Small intestine (tissue), 7 donors: ENCODE measurements at regions not wholly inside any gene's neighbourhood (a gene's known extent, or its start where the extent isn't known, plus 50 kb on each side); places are given as distances from the start of the nearest gene placed in this dataset.
"Not testable (repeated sequence)": the region's sequence is repeated elsewhere in the genome, so short reads cannot be mapped to it uniquely, and the experiment has no call there.

Source experiments
- DNase-seq, 2 donors: peaks; one replicate each; pipeline versions ENCODE4 v3.0.0 to v3.0.0-alpha.2; 2013
- FAIRE-seq: peaks from 2 replicates; lab custom pipeline; 2012; peaks lifted over from hg19 to GRCh38; lab: Jason Lieb, UNC
- H3K27ac ChIP-seq, 3 donors: one replicate each; pipeline ENCODE4 v1.5.1; 2013; ENCODE audit warnings: low read length in 2 of 3, mild to moderate bottlenecking in 2 of 3, control low read depth in 1 of 3, inconsistent platforms in 1 of 3, low read depth in 1 of 3, moderate library complexity in 1 of 3
- H3K27me3 ChIP-seq, 3 donors: one replicate each; pipeline ENCODE4 v1.6.1; 2013; ENCODE audit warnings: low read length in 3 of 3, inconsistent platforms in 1 of 3; ENCODE audit not compliant: control insufficient read depth in 3 of 3, insufficient read depth in 3 of 3
- H3K36me3 ChIP-seq, 3 donors: one replicate each; pipeline ENCODE4 v1.6.1; 2013; ENCODE audit warnings: low read length in 3 of 3, inconsistent platforms in 1 of 3, low read depth in 1 of 3, mild to moderate bottlenecking in 1 of 3, moderate library complexity in 1 of 3; ENCODE audit not compliant: control insufficient read depth in 3 of 3, insufficient read depth in 2 of 3
- H3K4me1 ChIP-seq, 3 donors: one replicate each; pipeline ENCODE4 v1.6.1; 2013; ENCODE audit warnings: low read length in 2 of 3, inconsistent platforms in 1 of 3, low read depth in 1 of 3, mild to moderate bottlenecking in 1 of 3, moderate library complexity in 1 of 3; ENCODE audit not compliant: control insufficient read depth in 3 of 3, insufficient read depth in 2 of 3
- H3K4me3 ChIP-seq, 3 donors: one replicate each; pipeline ENCODE4 v1.5.1; 2013; ENCODE audit warnings: low read length in 3 of 3, control low read depth in 1 of 3, inconsistent platforms in 1 of 3, low read depth in 1 of 3, mild to moderate bottlenecking in 1 of 3, moderate library complexity in 1 of 3
- H3K9me3 ChIP-seq, 2 donors: one replicate each; pipeline ENCODE4 v1.6.1; 2013; ENCODE audit warnings: low read depth in 1 of 2, low read length in 1 of 2; ENCODE audit not compliant: control insufficient read depth in 2 of 2, insufficient read depth in 1 of 2
- WGBS, 3 donors: extraction: QIAGEN DNeasy Blood & Tissue Kit; methylation state at CpG; one replicate each; pipeline ENCODE4 v1.1.7; 2013; 5-methylcytosine and 5-hydroxymethylcytosine counted together
- donor health status: healthy with polysubstance abuse.
- donor health status: control.
- donor health status: control.
- donor health status: Bipolar disorder and iron deficiency.
- donor health status: healthy.

DNA sequence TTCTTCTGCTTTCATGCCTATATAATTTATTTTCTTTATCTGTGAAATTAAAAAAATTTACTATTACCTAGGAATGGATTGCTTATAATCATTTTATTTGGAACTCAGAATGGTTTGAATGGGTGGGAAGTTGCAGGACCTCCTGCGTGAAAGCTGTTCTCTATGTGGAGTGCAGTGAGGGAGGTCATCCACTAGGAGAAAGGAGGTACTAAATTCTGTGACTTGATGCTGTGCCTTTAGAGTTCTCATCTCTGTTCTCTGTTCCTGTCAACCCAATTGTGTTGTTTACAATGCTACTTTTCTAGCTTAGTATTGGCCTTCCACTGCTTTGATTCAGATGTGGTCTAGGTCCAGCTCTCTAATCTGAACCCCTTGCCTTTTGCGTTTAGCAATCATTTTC lies 65.0 kb upstream of the HIVEP1 start:
- Histone ChIP-seq H3K27me3 (no peaks in the 10 kb centered on the region), H3K9me3 (no peaks in the 10 kb centered on the region), H3K36me3 (no peaks in the 10 kb centered on the region), H3K4me1 (peaks cover 0 to 20% (median 0%) of the 10 kb centered on the region in 3 donors), H3K4me3 (no peak overlapping the region), H3K27ac (no peak overlapping the region)
- DNase-seq = no peak
- no peak for FAIRE-seq
- 93 to 99% (median 95%) methylated on average over 2 of the region's 2 CpGs for WGBS, 3 donors

DNA sequence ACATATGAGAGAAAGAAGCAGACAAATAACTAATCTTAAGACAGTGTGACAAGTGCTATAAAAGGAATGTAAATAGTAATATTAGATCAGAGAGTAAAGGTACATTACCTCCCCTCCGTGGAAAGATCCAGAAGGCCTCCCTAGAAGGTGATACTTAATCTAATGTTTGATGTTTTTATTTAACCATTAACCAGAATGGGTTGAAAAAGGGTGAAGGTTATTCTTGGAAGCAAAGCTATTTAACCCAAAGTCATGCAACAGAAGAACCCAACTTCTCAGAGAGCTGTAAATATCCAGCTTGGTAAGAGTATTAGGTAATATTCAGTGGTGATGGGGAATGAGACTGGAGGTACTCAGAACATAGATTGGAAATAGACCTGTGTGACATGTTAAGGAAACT lies 68.0 kb upstream of the HIVEP1 start:
- Histone ChIP-seq H3K27ac (peak overlapping the region in 1 of 3 donors; percentile 26), H3K27me3 (no peaks in the 10 kb centered on the region), H3K4me1 (peaks cover 0 to 23% (median 0%) of the 10 kb centered on the region in 3 donors), H3K9me3 (no peaks in the 10 kb centered on the region), H3K4me3 (no peak overlapping the region), H3K36me3 (no peaks in the 10 kb centered on the region)
- peak in 1 of 2 donors; percentile 81 for DNase-seq
- FAIRE-seq = no peak
- WGBS, 3 donors = 28 to 53% (median 30%) methylated on average over 1 of the region's 1 CpG

DNA sequence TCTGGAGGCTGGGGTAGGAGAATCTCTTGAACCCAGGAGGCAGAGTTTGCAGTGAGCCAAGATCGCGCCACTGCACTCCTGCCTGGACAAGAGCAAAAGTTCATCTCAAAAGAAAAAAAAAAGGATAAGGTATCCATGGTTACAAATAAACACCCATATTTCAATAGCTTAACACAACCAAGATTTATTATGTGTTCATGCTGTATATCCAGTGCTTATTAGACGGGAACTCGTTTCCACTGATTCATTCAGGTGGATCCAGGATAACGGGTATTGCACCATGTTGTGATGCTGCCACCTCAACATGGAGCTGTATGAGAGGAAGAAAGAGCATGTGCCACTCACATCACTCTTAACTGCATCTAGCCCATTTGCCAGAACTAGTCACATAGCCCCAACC lies 69.1 kb upstream of the HIVEP1 start:
- H3K4me3 ChIP-seq = no peak overlapping the region
- H3K27me3 ChIP-seq = no peaks in the 10 kb centered on the region
- no peak for FAIRE-seq
- H3K4me1 ChIP-seq = peaks cover 0 to 31% (median 0%) of the 10 kb centered on the region in 3 donors
- H3K36me3 ChIP-seq = no peaks in the 10 kb centered on the region
- peak overlapping the region in 1 of 3 donors; percentile 2 for H3K27ac ChIP-seq
- 38 to 70% (median 61%) methylated on average over 5 of the region's 5 CpGs for WGBS, 3 donors
- no peaks in the 10 kb centered on the region for H3K9me3 ChIP-seq
- DNase-seq = peak; percentile 22 to 77

DNA sequence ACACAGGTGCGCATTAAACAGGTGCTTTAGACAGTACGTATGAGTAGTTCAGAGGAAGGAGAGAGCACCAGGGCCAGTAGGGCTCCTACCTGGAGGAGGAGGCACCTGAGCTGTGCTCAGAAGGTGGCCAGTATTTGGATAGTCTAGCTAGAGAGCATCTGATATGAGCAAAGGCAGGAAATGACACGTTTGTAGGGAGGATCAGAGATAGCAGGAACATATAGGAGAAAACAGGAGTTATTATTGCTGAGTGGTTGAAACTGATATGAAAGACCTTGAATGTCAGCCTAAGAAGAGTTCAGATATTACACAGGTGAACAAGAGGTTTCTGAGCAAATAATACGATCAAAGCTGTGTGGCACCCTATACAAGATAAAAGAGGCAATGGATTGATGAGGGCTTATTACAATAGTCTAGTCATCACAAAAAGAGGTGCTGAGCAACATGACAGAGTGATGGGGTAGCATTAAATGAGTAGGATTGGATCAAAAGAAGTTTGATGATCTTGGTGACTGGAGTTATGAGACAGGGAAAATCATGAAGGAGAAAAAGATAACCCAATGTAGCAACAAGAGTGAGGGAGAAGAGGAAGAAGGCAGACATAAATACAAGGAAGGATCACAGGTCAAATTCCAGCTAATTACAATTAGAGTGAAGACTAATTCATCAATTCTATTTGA lies 69.8 kb upstream of the HIVEP1 start:
- Histone ChIP-seq H3K27me3 (no peaks in the 10 kb centered on the region), H3K27ac (peak overlapping the region in 1 of 3 donors; percentile 10), H3K4me1 (peaks cover 0 to 31% (median 0%) of the 10 kb centered on the region in 3 donors), H3K36me3 (no peaks in the 10 kb centered on the region), H3K9me3 (no peaks in the 10 kb centered on the region), H3K4me3 (no peak overlapping the region)
- DNase-seq (peak in 1 of 2 donors; percentile 35), FAIRE-seq (no peak)
- WGBS, 3 donors = 57 to 68% (median 58%) methylated on average over 4 of the region's 4 CpGs

DNA sequence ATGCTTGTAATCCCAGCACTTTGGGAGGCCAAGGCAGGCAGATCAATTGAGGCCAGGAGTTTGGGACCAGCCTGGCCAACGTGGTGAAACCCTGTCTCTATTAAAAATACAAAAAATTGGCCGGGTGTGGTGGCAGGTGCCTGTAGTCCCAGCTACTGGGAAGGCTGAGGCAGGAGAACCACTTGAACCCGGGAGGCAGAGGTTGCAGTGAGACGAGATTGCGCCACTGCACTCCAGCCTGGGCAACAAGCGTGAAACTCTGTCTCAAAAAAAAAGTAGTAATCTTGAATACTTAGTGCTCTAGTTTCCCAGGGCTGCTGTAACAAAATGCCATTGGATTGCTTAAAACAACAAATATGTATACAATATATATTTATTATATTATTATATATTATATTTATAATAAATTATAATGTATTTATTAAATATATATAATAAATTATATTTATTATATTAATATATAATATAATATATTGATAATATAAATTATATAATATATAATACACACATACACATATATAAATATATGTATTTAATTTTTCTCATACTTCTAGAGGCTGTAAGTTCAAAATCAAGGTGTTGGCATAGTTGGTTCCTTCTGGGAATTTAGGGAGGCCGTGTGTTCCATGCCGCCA lies 71.5 kb upstream of the HIVEP1 start:
- peak; percentile 67 for FAIRE-seq
- 87 to 92% (median 91%) methylated on average over 8 of the region's 8 CpGs for WGBS, 3 donors
- H3K36me3 ChIP-seq, H3K27me3 ChIP-seq, H3K9me3 ChIP-seq, H3K27ac ChIP-seq, H3K4me3 ChIP-seq, DNase-seq: not testable (repeated sequence)
- peaks cover 0 to 31% (median 0%) of the 10 kb centered on the region in 3 donors for H3K4me1 ChIP-seq

DNA sequence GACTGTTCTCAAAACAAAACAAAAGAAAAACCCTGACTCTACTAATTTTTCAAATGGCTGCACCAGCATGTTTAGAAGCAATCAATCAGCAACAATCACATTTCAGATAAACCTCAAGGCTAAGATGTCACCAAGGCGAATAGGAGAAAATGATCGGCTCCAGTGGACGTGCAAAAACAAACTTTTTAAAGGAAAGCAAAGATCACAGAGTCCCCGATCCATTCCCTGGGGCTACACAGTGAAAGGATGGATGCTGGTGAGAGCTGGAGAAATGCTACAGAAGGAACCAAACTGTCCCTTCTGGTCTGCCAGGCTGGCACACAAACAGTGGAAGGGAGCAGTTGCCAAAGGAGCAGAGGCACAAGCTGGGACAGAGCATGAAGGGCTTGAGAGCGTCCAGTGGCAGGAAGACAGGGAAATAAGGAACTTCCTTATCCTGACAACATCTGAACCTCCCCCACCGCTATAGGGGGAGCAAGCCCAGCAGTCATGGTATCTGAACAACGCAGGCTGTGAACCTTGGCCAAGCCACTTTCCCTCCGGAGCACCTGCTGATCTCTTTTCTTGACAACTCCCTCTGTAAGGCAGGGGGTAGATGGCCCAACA lies 73.7 kb upstream of the HIVEP1 start:
- peak overlapping the region in 2 of 3 donors; percentile 22 to 70 for H3K27ac ChIP-seq
- FAIRE-seq = no peak
- 15 to 36% (median 21%) methylated on average over 8 of the region's 8 CpGs for WGBS, 3 donors

DNA sequence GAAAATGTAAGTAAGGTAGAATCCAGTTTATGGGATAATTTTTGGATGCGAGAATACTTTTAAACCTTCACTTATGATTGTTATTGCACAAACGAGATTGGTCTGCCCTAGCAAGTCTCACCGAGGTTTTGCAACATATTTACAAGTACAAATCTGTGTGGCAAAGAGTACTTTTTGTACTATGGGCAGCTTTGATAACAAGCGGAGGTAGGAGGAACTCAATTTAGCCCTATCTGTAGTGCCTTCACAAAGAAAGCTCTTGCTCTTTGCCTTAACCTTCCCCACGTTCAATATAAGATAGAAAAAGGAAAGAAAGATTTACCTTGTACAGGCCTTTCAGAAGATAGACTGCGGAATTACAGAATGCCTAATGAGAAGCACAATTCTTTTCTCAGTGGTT lies 77.5 kb upstream of the HIVEP1 start:
- DNase-seq = no peak
- whole genome bisulfite sequencing, 3 donors = 82 to 88% (median 83%) methylated on average over 6 of the region's 6 CpGs
- no peak overlapping the region for H3K27ac ChIP-seq
- H3K4me3 ChIP-seq = no peak overlapping the region
- FAIRE-seq = no peak
- H3K4me1 ChIP-seq = peaks cover 0 to 10% (median 0%) of the 10 kb centered on the region in 3 donors
- no peaks in the 10 kb centered on the region for H3K9me3 ChIP-seq
- no peaks in the 10 kb centered on the region for H3K36me3 ChIP-seq
- H3K27me3 ChIP-seq = no peaks in the 10 kb centered on the region

More for the DNA sequence above, 73.7 kb upstream of the HIVEP1 start:
- Histone ChIP-seq H3K36me3 (no peaks in the 10 kb centered on the region), H3K4me1 (peaks cover 0 to 24% (median 0%) of the 10 kb centered on the region in 3 donors), H3K9me3 (no peaks in the 10 kb centered on the region), H3K4me3 (no peak overlapping the region), H3K27me3 (no peaks in the 10 kb centered on the region)
- DNase-seq = peak; percentile 63 to 91

DNA sequence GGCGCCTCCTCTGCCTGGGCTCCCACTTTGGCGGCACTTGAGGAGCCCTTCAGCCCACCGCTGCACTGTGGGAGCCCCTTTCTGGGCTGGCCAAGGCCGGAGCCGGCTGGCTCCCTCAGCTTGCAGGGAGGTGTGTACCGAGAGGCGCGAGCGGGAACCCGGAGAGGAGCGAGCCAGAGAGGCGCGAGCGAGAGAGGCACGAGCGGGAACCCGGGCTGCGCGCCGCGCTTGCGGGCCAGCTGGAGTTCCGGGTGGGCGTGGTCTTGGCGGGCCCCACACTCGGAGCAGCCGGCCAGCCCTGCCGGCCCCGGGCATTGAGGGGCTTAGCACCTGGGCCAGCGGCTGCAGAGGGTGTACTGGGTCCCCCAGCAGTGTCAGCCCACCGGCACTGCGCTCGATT lies 79.2 kb upstream of the HIVEP1 start:
- not testable (repeated sequence) for H3K27me3 ChIP-seq, DNase-seq, FAIRE-seq, H3K4me1 ChIP-seq, H3K36me3 ChIP-seq, H3K27ac ChIP-seq, H3K4me3 ChIP-seq, H3K9me3 ChIP-seq
- 92 to 94% (median 92%) methylated on average over 28 to 33 of the region's 33 CpGs for WGBS, 3 donors
